BLaER1 treated with 17β-estradiol and CSF1 and Interleukin-3, amounts not matched to agents 10 nM and 100 nM (cell line): ENCODE measurements at regions not wholly inside any gene's neighbourhood (a gene's known extent, or its start where the extent isn't known, plus 50 kb on each side); places are given as distances from the start of the nearest gene placed in this dataset.

Experiments used
- H3K27ac ChIP-seq, 11 experiments: shearing (Covaris generic); formaldehyde crosslinking; 2 replicates each; pipeline ENCODE4 v1.8.1; 2022
- H3K27me3 ChIP-seq, 11 experiments: shearing (Covaris generic); formaldehyde crosslinking; 2 replicates each; pipeline ENCODE4 v1.8.1; 2022
- H3K36me3 ChIP-seq, 11 experiments: shearing (Covaris generic); formaldehyde crosslinking; 2 replicates each; pipeline ENCODE4 v1.8.1; 2022
- H3K4me1 ChIP-seq, 10 experiments: shearing (Covaris generic); formaldehyde crosslinking; 2 replicates each; pipeline ENCODE4 v1.8.1; 2022
- H3K4me2 ChIP-seq, 11 experiments: shearing (Covaris generic); formaldehyde crosslinking; 2 replicates each; pipeline ENCODE4 v1.8.1; 2022
- H3K4me3 ChIP-seq, 10 experiments: shearing (Covaris generic); formaldehyde crosslinking; 2 replicates each; pipeline ENCODE4 v1.8.1; 2022
- H3K9ac ChIP-seq, 11 experiments: shearing (Covaris generic); formaldehyde crosslinking; 2 replicates each; pipeline ENCODE4 v1.8.1; 2022
- H3K9me3 ChIP-seq, 11 experiments: shearing (Covaris generic); formaldehyde crosslinking; replicated peaks in 1 of 11; 2 replicates each; pipeline ENCODE4 v1.8.1; 2022
- H4K20me1 ChIP-seq, 11 experiments: shearing (Covaris generic); formaldehyde crosslinking; 2 replicates each; pipeline ENCODE4 v1.8.1; 2022
- Cebpa-rat ChIP-seq, 11 experiments: shearing (Covaris generic); IDR thresholded peaks; 2 replicates each; pipeline ENCODE4 v1.8.1; 2022

DNA sequence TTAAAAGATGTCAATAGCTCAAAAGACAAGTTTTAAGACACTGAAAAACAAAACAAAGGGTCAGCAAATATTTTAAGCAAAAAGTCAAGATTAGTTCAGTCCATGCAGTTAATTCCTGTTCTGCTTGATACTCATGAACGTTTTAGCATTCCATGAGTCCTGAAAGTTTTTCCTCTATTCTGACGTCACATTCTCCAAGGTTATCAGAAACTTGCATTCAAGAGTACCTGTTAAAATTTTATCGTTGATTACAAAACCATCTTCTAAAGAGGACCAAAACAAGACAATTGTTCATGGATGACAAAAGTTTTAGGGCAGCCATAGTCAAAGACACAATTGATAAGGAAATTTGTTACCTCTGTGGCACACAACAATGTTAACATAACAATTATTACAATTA is 52.5 kb upstream of the VOPP1 start:
- Histone ChIP-seq H3K4me2 (no peak overlapping the region), H3K4me3 (no peak overlapping the region), H3K27me3 (no peaks in the 10 kb centered on the region), H3K4me1 (peaks cover 0 to 29% (median 14%) of the 10 kb centered on the region in 10 experiments; a peak in 14 of 20 replicates), H4K20me1 (no peaks in the 10 kb centered on the region), H3K9me3 (peaks cover 65 to 79% (median 75%) of the 10 kb centered on the region in 11 experiments), H3K36me3 (no peaks in the 10 kb centered on the region), H3K9ac (no peak overlapping the region), H3K27ac (no peak overlapping the region)
- no peak for TF ChIP-seq Cebpa-rat (IDR thresholded peaks at IDR 0.05)

DNA sequence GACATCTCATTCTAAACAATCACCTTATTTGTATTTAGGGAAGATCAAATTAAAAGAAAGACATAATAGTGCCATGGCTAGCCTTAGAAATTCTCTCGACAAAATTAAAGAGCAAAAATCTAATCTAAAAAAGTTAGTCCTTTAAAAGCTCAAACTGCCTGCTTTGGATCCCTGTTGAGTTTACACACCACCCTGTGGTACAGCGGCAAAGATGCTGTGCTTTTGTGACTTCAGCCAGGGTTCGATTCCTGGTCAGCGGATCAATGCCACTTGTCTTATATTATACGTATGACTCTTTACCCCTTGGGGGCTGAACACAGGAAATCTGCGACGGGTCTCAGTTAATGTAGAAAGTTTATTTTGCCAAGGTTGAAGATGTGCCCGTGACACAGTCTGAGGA is 51.3 kb upstream of the VOPP1 start:
- Histone ChIP-seq H3K9ac (no peak overlapping the region), H3K4me3 (no peak overlapping the region), H3K4me2 (peak overlapping the region in 2 of 11 experiments; percentile 7 to 68; a peak in 2 of 22 replicates), H3K27ac (no peak overlapping the region), H3K9me3 (peaks cover 69 to 82% (median 77%) of the 10 kb centered on the region in 11 experiments), H3K27me3 (no peaks in the 10 kb centered on the region), H3K36me3 (peaks cover 0 to 7% (median 0%) of the 10 kb centered on the region in 11 experiments; a peak in 3 of 22 replicates), H3K4me1 (peaks cover 0 to 29% (median 14%) of the 10 kb centered on the region in 10 experiments; a peak in 14 of 20 replicates), H4K20me1 (no peaks in the 10 kb centered on the region)
- no peak for TF ChIP-seq Cebpa-rat (IDR thresholded peaks at IDR 0.05)

DNA sequence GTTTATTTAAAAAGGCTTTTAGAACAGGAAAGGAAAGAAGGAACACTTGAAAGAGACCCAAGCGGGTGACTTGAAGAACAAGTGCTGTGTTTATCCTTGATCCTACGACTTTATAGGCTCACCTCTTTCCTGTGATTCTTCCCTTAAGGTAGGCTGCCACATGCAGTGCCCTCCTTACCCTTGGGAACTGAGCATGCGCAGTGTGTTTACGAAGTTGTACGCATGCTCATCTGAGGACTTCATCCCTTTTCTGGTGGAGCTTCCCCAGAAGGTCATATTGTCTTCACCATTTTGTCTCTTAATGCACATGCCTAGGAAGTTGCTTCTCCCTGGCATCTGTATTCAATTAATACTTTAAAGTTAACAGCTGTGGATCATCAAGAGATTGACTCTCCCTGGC is 49.9 kb upstream of the VOPP1 start:
- no peaks in the 10 kb centered on the region for H4K20me1 ChIP-seq
- H3K27me3 ChIP-seq: no peaks in the 10 kb centered on the region
- no peak overlapping the region for H3K27ac ChIP-seq
- peaks cover 68 to 81% (median 76%) of the 10 kb centered on the region in 11 experiments for H3K9me3 ChIP-seq
- H3K9ac ChIP-seq: no peak overlapping the region
- no peak overlapping the region for H3K4me3 ChIP-seq
- peaks cover 0 to 7% (median 0%) of the 10 kb centered on the region in 11 experiments; a peak in 3 of 22 replicates for H3K36me3 ChIP-seq
- TF ChIP-seq Cebpa-rat (IDR thresholded peaks at IDR 0.05): no peak
- peak overlapping the region in 9 of 11 experiments; percentile 3 to 68 (median 39); a peak in 13 of 22 replicates for H3K4me2 ChIP-seq
- H3K4me1 ChIP-seq: peaks cover 0 to 29% (median 14%) of the 10 kb centered on the region in 10 experiments; a peak in 14 of 20 replicates
